HG02870 (cell line): ENCODE measurements at regions not wholly inside any gene's neighbourhood (a gene's known extent, or its start where the extent isn't known, plus 50 kb on each side); places are given as distances from the start of the nearest gene placed in this dataset.

ENCODE experiments used
- ATAC-seq: cut with Tn5 transposase; IDR thresholded peaks from one replicate; pipeline ENCODE4 v1.9.1; 2021; ENCODE audit warnings: mild to moderate bottlenecking, moderate library complexity; ENCODE audit not compliant: unreplicated experiment

DNA sequence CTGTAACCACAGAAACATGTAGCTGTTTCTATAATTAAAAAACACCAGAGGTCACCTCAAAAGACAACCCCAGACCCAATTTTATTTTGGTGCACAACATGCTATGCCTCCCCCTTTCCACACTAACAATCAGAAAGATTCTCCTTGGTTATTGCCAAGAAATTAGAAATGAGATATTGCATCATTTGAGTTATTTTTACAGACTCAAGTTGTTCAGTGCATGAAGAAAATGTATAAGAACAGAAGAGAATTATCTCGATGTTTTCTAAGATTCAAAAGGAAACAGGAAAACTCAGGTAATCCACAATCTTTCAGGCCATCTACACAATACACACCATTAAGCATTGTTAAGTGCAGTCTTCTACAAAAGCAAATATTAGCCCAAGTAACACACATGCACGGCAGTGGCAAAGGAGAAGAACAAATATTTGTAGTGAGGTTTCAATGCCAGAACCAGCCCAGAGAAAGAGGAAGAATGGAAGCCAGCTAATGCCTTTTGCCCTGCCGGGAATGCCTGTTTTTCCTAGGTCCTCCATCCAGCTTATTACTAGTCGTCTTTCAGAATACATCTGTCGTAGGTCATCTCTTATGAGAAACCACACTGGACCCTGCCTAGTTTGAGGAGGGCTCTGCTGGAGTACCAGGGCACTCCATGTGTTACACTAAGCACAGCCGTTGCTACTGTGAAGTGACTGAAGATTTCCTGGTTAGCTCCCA is 67.6 kb upstream of the C1GALT1 start:
- no peak for ATAC-seq

- ATAC-seq, result no peak
Observed at GRCh38 chr7:7117935-7118586, 64.3 kb upstream of the C1GALT1 start.

DNA sequence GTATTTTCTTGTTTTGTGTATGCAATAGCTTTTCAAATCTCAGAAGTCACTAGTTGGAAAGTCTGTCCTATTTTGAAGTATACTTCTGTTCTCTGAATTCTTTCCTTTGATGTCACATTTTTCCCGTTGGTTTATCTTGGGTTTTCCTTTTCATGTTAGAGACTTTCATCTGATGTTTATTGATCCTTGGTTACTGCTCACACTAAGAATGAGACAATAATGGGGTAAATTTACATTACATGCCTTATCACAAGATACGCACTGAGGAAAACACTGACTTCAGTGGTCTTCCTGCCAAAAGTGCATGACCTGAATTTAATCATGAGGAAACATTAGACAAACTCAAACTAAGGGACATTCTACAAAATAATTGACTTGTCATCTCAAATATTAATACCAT is 63.5 kb upstream of the C1GALT1 start:
- ATAC-seq, result no peak

GRCh38 chr7:7119729-7120128 is 62.6 kb upstream of the C1GALT1 start:
- no peak for ATAC-seq

DNA sequence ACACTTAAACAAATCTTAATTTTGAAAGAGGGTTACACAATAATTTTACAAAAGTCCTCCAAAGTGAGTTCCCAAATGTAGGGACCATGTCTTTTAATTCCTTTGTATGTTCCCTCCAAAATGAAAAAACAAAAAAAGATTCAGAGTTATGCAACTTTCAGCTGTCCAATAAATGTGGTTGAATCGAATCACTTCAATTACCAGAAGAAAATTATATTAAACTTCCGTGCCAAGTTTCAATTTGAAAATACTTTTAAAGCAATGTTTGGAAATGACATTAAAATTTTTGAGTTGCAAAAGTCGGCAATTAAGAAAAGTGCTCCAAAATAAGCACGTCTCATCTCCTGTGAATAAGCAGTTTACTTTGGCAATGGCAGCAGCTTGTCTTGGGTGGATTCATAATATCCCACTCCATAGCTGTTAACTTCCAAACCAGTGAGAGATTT is 60.3 kb upstream of the C1GALT1 start:
- ATAC-seq, result no peak

DNA sequence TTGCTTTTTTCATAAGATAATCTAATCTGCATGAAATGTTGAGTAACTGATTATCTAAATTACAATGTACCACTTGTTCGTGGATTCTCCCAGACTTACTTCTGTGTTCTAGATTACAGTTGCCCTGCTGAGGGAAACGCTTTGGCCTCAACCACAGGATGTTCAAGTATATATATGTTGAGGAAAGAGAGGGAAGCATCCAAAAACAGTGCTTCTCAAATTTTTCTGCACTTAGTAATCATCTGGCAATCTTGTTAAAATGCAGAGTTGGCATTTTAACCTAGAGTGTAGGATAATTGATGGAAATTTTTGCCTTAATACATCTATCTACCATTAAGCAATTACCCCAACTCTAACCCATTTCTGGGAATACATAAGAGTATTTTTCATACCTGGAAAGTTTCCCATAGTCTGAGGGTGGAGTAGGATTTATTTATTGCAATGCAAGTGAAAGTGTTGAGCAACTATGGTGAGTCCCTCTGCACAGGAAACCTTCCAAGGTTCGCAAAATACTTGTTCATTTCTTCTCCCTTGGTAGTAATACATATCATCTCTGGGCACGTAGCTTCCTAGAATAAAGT is 59.6 kb upstream of the C1GALT1 start:
- ATAC-seq, result no peak

- no peak for ATAC-seq
Observed at GRCh38 chr7:7125963-7126362, 56.4 kb upstream of the C1GALT1 start.

DNA sequence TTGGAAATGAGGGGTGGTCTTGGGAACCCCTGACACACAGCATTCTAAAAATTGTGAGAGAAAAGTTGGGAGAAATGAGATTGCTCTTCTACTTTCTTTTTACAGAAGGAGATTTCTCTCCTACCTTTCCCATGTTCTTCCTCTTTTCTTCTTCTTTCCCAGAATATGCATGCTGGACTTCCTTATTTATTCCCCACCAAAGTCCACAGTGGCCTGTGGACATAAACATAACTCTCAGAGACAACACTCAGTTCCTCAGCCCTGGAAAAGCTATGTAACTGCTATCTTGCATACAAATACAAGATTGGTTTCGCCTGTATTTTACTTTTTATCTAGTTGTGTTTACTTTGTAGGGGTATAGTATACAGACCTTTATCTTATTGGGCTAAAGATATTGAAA is 54.6 kb upstream of the C1GALT1 start:
- ATAC-seq, result no peak

- ATAC-seq, result no peak
Observed at GRCh38 chr7:7129381-7129780, 53.0 kb upstream of the C1GALT1 start.

DNA sequence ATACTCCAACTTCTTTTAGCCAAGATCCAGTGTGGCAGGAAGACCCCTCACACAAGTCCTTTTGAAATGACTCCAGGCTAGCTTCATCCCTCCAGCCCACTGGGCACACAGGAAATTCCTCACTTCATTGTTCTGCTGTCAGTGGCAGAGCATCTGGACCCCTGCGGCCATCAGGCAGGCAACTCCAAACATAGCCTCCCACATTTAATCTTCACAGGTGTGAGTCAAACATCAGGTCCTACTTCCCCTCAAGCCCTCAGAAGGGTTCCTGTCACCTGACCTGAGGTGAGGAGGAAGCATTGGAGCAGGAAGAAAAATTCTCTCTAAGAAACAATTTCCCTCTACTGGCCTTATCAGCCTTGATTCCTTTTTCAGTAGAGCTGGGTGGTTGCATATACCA is 51.1 kb upstream of the C1GALT1 start:
- ATAC-seq, result no peak
